ENCODE measurements at regions not wholly inside any gene's neighbourhood (a gene's known extent, or its start where the extent isn't known, plus 50 kb on each side); places are given as distances from the start of the nearest gene placed in this dataset.

- Histone ChIP-seq H2BK15ac (ENCODE audit: low read depth, low read length) (no peak overlapping the region), H3K4ac (ENCODE audit: low read depth, low read length) (no peak overlapping the region), H3K79me1 (ENCODE audit: insufficient read depth, low read depth, low read length, poor library complexity, severe bottlenecking) (no peaks in the 10 kb centered on the region), H2AFZ (ENCODE audit: low read length) (no peak overlapping the region), H2BK20ac (ENCODE audit: low read depth, low read length, poor library complexity, severe bottlenecking) (no peak overlapping the region), H3K9me3 (ENCODE audit: control insufficient read depth, low read depth, low read length) (no peaks in the 10 kb centered on the region), H3K14ac (ENCODE audit: insufficient read depth, low read length) (no peak overlapping the region), H2BK12ac (ENCODE audit: insufficient read length, low read depth, low read length) (no peak overlapping the region), H3K27ac (ENCODE audit: insufficient read length, low read depth, low read length) (no peak overlapping the region), H3K23me2 (ENCODE audit: insufficient read length, low read depth, low read length, poor library complexity, severe bottlenecking) (no peaks in the 10 kb centered on the region), H4K20me1 (ENCODE audit: control insufficient read depth, insufficient read depth, insufficient read length) (no peaks in the 10 kb centered on the region), H3K79me2 (ENCODE audit: insufficient read depth, low read length) (no peaks in the 10 kb centered on the region), H4K91ac (ENCODE audit: insufficient read length, low read depth, low read length) (no peak overlapping the region), H2BK5ac (ENCODE audit: insufficient read length, low read length) (no peak overlapping the region), H3K56ac (ENCODE audit: insufficient read length, low read depth, low read length) (no peak overlapping the region), H3K4me2 (ENCODE audit: insufficient read depth, insufficient read length, low read length) (no peak overlapping the region), H3K23ac (ENCODE audit: insufficient read length, low read depth, low read length) (no peak overlapping the region), H4K5ac (ENCODE audit: insufficient read length, low read depth, low read length) (no peak overlapping the region), H2BK120ac (ENCODE audit: low read depth, low read length, poor library complexity, severe bottlenecking) (no peak overlapping the region), H3T11ph (ENCODE audit: low read length) (no peak overlapping the region), H3K4me1 (ENCODE audit: insufficient read depth, low read length) (no peaks in the 10 kb centered on the region), H3K9ac (ENCODE audit: extremely low read depth, insufficient read length, low read length) (no peak overlapping the region), H2AK5ac (ENCODE audit: insufficient read length, low read length) (no peak overlapping the region), H4K8ac (replicated peaks; ENCODE audit: insufficient read length, low read depth, low read length) (no peak overlapping the region), H3K27me3 (ENCODE audit: insufficient read depth, low read length) (no peaks in the 10 kb centered on the region), H3K18ac (ENCODE audit: insufficient read length, low read depth, low read length) (no peak overlapping the region)
- no peak for DNase-seq
- Mint-ChIP-seq H3K27ac (no peak overlapping the region), H3K4me3 (no peak overlapping the region), H3K9me3 (no peaks in the 10 kb centered on the region), H3K4me1 (peaks cover 5 to 7% of the 10 kb centered on the region in 2 experiments; a peak in 2 of 4 replicates), H3K36me3 (ENCODE audit: insufficient read depth in 1 of 3, low read depth in 3 of 3) (no peaks in the 10 kb centered on the region), H3K27me3 (ENCODE audit: low read depth) (no peaks in the 10 kb centered on the region)
- TF ChIP-seq, protein P1, sequence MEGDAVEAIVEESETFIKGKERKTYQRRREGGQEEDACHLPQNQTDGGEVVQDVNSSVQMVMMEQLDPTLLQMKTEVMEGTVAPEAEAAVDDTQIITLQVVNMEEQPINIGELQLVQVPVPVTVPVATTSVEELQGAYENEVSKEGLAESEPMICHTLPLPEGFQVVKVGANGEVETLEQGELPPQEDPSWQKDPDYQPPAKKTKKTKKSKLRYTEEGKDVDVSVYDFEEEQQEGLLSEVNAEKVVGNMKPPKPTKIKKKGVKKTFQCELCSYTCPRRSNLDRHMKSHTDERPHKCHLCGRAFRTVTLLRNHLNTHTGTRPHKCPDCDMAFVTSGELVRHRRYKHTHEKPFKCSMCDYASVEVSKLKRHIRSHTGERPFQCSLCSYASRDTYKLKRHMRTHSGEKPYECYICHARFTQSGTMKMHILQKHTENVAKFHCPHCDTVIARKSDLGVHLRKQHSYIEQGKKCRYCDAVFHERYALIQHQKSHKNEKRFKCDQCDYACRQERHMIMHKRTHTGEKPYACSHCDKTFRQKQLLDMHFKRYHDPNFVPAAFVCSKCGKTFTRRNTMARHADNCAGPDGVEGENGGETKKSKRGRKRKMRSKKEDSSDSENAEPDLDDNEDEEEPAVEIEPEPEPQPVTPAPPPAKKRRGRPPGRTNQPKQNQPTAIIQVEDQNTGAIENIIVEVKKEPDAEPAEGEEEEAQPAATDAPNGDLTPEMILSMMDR (conservative IDR thresholded peaks at IDR 0.05), result no peak
- WGBS (ENCODE audit: extremely low coverage, insufficient read length, low lambda C conversion rate), result no CpG with 5 or more reads among the region's 1 CpG
These were observed 163.6 kb downstream of the SPATA31D1 start for GRCh38 chr9:82152181-82152580.
